Esophagus muscularis mucosa (tissue), 4 donors: ENCODE measurements at regions not wholly inside any gene's neighbourhood (a gene's known extent, or its start where the extent isn't known, plus 50 kb on each side); places are given as distances from the start of the nearest gene placed in this dataset.

ENCODE experiments used
- DNase-seq: peaks from one replicate; pipeline ENCODE4 v3.0.0-alpha.2; 2017; ENCODE audit errors: extremely low spot score
- H3K27ac ChIP-seq, 4 donors: fragments of 200-600 bp; sonication (generic); replicated peaks in 1 of 4; 1 replicate in 3 of 4; 2 replicates in 1 of 4; pipeline ENCODE4 v1.5.1; 2016 to 2019; ENCODE audit warnings: mild to moderate bottlenecking in 1 of 4
- H3K27me3 ChIP-seq, 4 donors: fragments of 200-600 bp; sonication (generic); one replicate each; pipeline versions ENCODE4 v1.5.1 to v1.6.0; 2016 to 2019
- H3K36me3 ChIP-seq, 4 donors: fragments of 200-600 bp; sonication (generic); one replicate each; pipeline ENCODE4 v1.5.1; 2016 to 2019
- H3K4me1 ChIP-seq, 4 donors: fragments of 200-600 bp; sonication (generic); one replicate each; pipeline ENCODE4 v1.5.1; 2016 to 2019
- H3K4me3 ChIP-seq, 4 donors: fragments of 200-600 bp; sonication (generic); 1 replicate in 2 of 4; 2 replicates in 2 of 4; pipeline ENCODE4 v1.5.1; 2016 to 2019; ENCODE audit warnings: mild to moderate bottlenecking in 4 of 4, moderate library complexity in 1 of 4
- H3K9me3 ChIP-seq, 4 donors: fragments of 200-600 bp; sonication (generic); 1 replicate in 3 of 4; 2 replicates in 1 of 4; pipeline ENCODE4 v1.5.1; 2016 to 2019
- EP300 ChIP-seq: sonication (generic); formaldehyde crosslinking; IDR thresholded peaks from one replicate; pipeline ENCODE4 v1.6.1; 2017; ENCODE audit warnings: antibody characterized with exemption
- POLR2A ChIP-seq: fragments of 450-650 bp; IDR thresholded peaks from one replicate; pipeline ENCODE4 v1.6.1; 2017; ENCODE audit warnings: antibody characterized with exemption, moderate library complexity, mild to moderate bottlenecking, low read depth
- POLR2AphosphoS5 ChIP-seq, 2 donors: sonication (generic); formaldehyde crosslinking; IDR thresholded peaks; one replicate each; pipeline ENCODE4 v1.6.1; 2017; ENCODE audit warnings: antibody characterized with exemption in 2 of 2
- WGBS: methylation state at CpG from one replicate; pipeline ENCODE4 v1.1.5; 2018; 5-methylcytosine and 5-hydroxymethylcytosine counted together
- intact Hi-C: fragments of 100-400 bp; cut with DNase I; formaldehyde crosslinking; loops from one replicate; pipeline ENCODE4 v1.15.1; 2023
- TF ChIP-seq, protein P1 (sequence below), 3 experiments: fragments of 200-600 bp in 2 of 3; fragments of 450-650 bp in 1 of 3; sonication (generic) in 2 of 3; IDR thresholded peaks; one replicate each; pipeline ENCODE4 v1.5.1; 2017 to 2019; ENCODE audit warnings: antibody characterized with exemption in 3 of 3, mild to moderate bottlenecking in 2 of 3, moderate library complexity in 1 of 3

DNA sequence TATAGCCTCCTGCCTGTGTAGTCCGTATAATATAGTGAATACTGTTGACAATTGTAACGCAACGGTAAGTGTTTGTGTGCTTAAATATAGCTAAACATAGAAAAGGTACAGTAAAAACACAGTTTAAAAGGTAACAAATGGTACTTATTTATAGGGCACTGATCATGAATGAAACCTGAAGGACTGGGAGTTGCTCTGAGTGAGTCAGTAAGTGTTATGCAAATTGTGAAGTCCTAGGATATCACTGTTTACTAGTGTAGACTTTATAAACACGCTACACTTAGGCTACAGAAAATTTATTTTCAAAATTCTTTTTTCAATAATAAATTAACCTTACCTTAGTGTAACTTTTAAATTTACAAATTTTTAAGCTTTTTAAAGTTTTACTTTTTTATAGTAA, 1090.1 kb downstream of the CDH9 start:
- 88% methylated on average over 4 of the region's 4 CpGs for WGBS
- H3K27ac ChIP-seq = no peak overlapping the region
- H3K4me1 ChIP-seq = no peaks in the 10 kb centered on the region
- TF ChIP-seq EP300 (no peak), POLR2AphosphoS5 (IDR thresholded peaks at IDR 0.05) (no peak), POLR2A (no peak)
- TF ChIP-seq, protein P1, sequence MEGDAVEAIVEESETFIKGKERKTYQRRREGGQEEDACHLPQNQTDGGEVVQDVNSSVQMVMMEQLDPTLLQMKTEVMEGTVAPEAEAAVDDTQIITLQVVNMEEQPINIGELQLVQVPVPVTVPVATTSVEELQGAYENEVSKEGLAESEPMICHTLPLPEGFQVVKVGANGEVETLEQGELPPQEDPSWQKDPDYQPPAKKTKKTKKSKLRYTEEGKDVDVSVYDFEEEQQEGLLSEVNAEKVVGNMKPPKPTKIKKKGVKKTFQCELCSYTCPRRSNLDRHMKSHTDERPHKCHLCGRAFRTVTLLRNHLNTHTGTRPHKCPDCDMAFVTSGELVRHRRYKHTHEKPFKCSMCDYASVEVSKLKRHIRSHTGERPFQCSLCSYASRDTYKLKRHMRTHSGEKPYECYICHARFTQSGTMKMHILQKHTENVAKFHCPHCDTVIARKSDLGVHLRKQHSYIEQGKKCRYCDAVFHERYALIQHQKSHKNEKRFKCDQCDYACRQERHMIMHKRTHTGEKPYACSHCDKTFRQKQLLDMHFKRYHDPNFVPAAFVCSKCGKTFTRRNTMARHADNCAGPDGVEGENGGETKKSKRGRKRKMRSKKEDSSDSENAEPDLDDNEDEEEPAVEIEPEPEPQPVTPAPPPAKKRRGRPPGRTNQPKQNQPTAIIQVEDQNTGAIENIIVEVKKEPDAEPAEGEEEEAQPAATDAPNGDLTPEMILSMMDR (IDR thresholded peaks at IDR 0.05) = no peak
- H3K9me3 ChIP-seq = no peaks in the 10 kb centered on the region
- no peak for DNase-seq
- H3K4me3 ChIP-seq = no peak overlapping the region
- H3K36me3 ChIP-seq = no peaks in the 10 kb centered on the region
- intact Hi-C loops = no loop called here
- H3K27me3 ChIP-seq = no peaks in the 10 kb centered on the region

DNA sequence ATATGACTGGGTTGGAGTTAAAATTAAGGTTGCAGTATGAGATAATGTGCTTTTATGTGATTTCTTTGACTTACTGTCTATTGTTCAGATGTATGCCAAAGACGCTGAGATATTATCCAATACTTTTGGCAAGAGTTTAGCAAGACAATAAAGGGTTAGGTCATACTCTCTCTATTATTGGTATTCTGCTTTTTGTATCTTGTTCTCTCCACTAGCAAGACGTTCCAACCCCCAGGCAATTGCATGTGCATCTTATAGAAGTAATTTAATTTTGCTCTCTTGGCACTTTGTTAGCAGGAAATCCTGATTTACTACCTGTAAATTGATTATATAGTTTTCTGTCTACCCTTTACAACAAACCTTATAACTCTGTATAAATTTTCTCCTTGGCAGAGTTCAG, 1093.6 kb downstream of the CDH9 start:
- no peaks in the 10 kb centered on the region for H3K36me3 ChIP-seq
- H3K9me3 ChIP-seq = no peaks in the 10 kb centered on the region
- 40% methylated on average over 2 of the region's 2 CpGs for WGBS
- DNase-seq = no peak
- intact Hi-C loops = no loop called here
- no peak overlapping the region for H3K4me3 ChIP-seq
- H3K27me3 ChIP-seq = no peaks in the 10 kb centered on the region
- no peak overlapping the region for H3K27ac ChIP-seq
- no peaks in the 10 kb centered on the region for H3K4me1 ChIP-seq
- TF ChIP-seq POLR2A (no peak), EP300 (no peak), POLR2AphosphoS5 (IDR thresholded peaks at IDR 0.05) (no peak)
- TF ChIP-seq, protein P1 (IDR thresholded peaks at IDR 0.05) = no peak

DNA sequence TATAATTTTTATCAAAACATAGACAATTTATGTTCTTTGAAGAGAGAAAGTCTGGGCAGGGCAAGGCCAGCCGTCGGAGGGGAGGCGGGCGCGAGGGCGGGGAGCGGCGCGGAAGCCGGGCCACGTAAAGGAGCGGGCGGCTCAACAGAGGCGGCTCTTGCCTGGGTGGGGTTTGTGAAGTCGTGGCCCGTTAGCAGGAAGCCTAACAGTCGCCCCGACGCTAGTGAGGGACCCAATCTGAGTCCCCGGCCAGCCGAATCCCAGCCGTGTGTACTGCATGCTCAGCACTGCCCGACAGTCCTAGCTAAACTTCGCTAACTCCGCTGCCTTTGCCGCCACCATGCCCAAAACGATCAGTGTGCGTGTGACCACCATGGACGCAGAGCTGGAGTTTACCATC, 1129.2 kb downstream of the CDH9 start:
- intact Hi-C loops = no loop called here
- 86% methylated on average over 29 of the region's 29 CpGs for WGBS
- Histone ChIP-seq H3K9me3 (no peaks in the 10 kb centered on the region), H3K27ac (no peak overlapping the region), H3K36me3 (no peaks in the 10 kb centered on the region), H3K4me1 (no peaks in the 10 kb centered on the region), H3K4me3 (no peak overlapping the region), H3K27me3 (no peaks in the 10 kb centered on the region)
- TF ChIP-seq EP300 (no peak), POLR2AphosphoS5 (IDR thresholded peaks at IDR 0.05) (no peak), POLR2A (no peak)
- TF ChIP-seq, protein P1 (IDR thresholded peaks at IDR 0.05) = no peak
- DNase-seq = no peak

DNA sequence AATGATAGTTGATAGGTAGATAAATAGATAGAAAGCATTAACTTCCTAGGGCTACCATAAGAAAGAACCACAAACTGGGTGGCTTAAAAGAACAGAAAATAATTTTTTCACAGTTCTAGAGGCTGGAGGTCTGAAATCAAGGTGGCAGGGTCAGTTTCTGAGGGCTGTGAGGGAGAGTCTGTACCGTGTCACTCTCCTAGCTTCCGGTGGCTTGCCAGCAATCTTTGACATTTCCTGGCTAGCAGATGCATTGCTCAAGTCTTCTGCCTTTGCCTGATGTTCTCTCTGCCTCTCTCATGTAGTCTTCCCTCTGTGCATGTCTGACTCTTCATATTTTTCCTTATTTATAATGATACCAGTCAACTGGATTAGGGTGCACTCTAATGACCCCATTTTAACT, 1132.7 kb downstream of the CDH9 start:
- Histone ChIP-seq H3K4me1 (no peaks in the 10 kb centered on the region), H3K36me3 (no peaks in the 10 kb centered on the region), H3K27ac (no peak overlapping the region), H3K9me3 (no peaks in the 10 kb centered on the region), H3K4me3 (no peak overlapping the region), H3K27me3 (no peaks in the 10 kb centered on the region)
- intact Hi-C loops = no loop called here
- 70% methylated on average over 2 of the region's 2 CpGs for WGBS
- DNase-seq = no peak
- TF ChIP-seq POLR2A = no peak
- no peak for TF ChIP-seq EP300
- no peak for TF ChIP-seq POLR2AphosphoS5 (IDR thresholded peaks at IDR 0.05)
- TF ChIP-seq, protein P1 (IDR thresholded peaks at IDR 0.05) = no peak

DNA sequence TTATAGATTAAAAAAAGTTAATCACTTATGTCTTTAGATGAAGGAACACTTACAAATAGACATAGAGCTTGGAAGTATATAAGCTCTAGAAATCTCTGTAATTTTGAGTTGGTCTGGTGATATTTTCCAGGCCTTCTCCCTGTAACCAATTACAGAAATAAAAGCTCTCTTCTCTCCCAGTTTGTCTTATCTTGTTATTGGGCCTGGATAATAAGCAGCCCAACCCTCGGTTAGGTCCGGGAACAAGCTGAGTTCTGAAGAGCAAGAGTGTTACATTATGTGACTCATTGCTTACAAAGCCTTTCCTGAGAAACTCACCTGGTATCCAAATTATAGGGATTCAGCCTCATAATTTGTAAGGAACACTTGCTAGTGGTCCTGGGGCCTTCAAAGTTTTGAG, 1146.2 kb downstream of the CDH9 start:
- Histone ChIP-seq H3K27me3 (no peaks in the 10 kb centered on the region), H3K36me3 (no peaks in the 10 kb centered on the region), H3K9me3 (no peaks in the 10 kb centered on the region), H3K27ac (no peak overlapping the region), H3K4me3 (no peak overlapping the region), H3K4me1 (no peaks in the 10 kb centered on the region)
- no peak for TF ChIP-seq POLR2AphosphoS5 (IDR thresholded peaks at IDR 0.05)
- TF ChIP-seq, protein P1 (IDR thresholded peaks at IDR 0.05) = no peak
- no peak for TF ChIP-seq POLR2A
- no peak for TF ChIP-seq EP300
- intact Hi-C loops = no loop called here
- WGBS = 42% methylated on average over 2 of the region's 2 CpGs
- DNase-seq = no peak
